HepG2 (cell line): ENCODE measurements at regions not wholly inside any gene's neighbourhood (a gene's known extent, or its start where the extent isn't known, plus 50 kb on each side); places are given as distances from the start of the nearest gene placed in this dataset.

Experiments used
- CHD4 ChIP-seq: fragments of 200-600 bp; sonication (generic); IDR thresholded peaks from 2 replicates; pipeline ENCODE4 v1.7.0; 2017; ENCODE audit warnings: mild to moderate bottlenecking, low read length, borderline replicate concordance
- CTCF ChIP-seq: sonication (generic); formaldehyde crosslinking; IDR thresholded peaks from 2 replicates; pipeline ENCODE4 v1.5.0; 2020; ENCODE audit warnings: mild to moderate bottlenecking, missing genetic modification reagents, moderate library complexity
- PBX3 ChIP-seq: sonication (generic); formaldehyde crosslinking; IDR thresholded peaks from 2 replicates; pipeline ENCODE4 v1.8.1; 2023; ENCODE audit warnings: missing genetic modification reagents, inconsistent platforms, borderline replicate concordance
- SRF ChIP-seq: IDR thresholded peaks from 2 replicates; pipeline ENCODE4 v1.6.1; 2011; ENCODE audit warnings: mild to moderate bottlenecking, low read depth, low read length, moderate library complexity
- ZFAT ChIP-seq: sonication (generic); formaldehyde crosslinking; conservative IDR thresholded peaks from 2 replicates; pipeline ENCODE4 v1.8.1; 2023; ENCODE audit warnings: missing genetic modification reagents, inconsistent platforms
- ZNF354B ChIP-seq: sonication (generic); formaldehyde crosslinking; IDR thresholded peaks from 2 replicates; pipeline ENCODE4 v1.8.0; 2022; ENCODE audit warnings: mild to moderate bottlenecking, missing genetic modification reagents
- ZNF510 ChIP-seq: sonication (generic); formaldehyde crosslinking; IDR thresholded peaks from 2 replicates; pipeline ENCODE4 v1.4.0; 2020; ENCODE audit warnings: low read depth, mild to moderate bottlenecking, missing genetic modification reagents

- no peak for TF ChIP-seq SRF
- no peak for TF ChIP-seq CTCF (CRISPR knock-in tag)
- TF ChIP-seq CHD4: no peak
- no peak for TF ChIP-seq ZNF510 (CRISPR knock-in tag)
- TF ChIP-seq PBX3 (CRISPR knock-in tag): no peak
- no peak for TF ChIP-seq ZFAT (CRISPR knock-in tag)
- TF ChIP-seq ZNF354B (CRISPR knock-in tag): no peak
Measured at GRCh38 chr3:21174461-21174860, 576.5 kb downstream of the ZNF385D start.
